M059J (cell line): ENCODE measurements at regions not wholly inside any gene's neighbourhood (a gene's known extent, or its start where the extent isn't known, plus 50 kb on each side); places are given as distances from the start of the nearest gene placed in this dataset.
A peak's percentile ranks its signal among the peaks of the same experiment; 100 is the strongest.

Source experiments
- DNase-seq: peaks from one replicate; pipeline ENCODE4 v3.0.0-alpha.2; 2012; ENCODE audit warnings: low read depth

GRCh38 chr1:39134768-39135333, 69.6 kb upstream of the MACF1 start:
- no peak for DNase-seq

- no peak for DNase-seq
Observed at GRCh38 chr1:39136638-39137037, 67.9 kb upstream of the MACF1 start.

GRCh38 chr1:39139723-39140360, 64.7 kb upstream of the MACF1 start:
- DNase-seq = no peak

GRCh38 chr1:39141925-39142324, 62.6 kb upstream of the MACF1 start:
- DNase-seq = no peak

- peak; percentile 65 for DNase-seq
Observed at GRCh38 chr1:39142401-39143060, 62.0 kb upstream of the MACF1 start.

GRCh38 chr1:39144924-39145323, 59.6 kb upstream of the MACF1 start:
- DNase-seq = no peak

- no peak for DNase-seq
Observed at GRCh38 chr1:39145331-39145965, 59.0 kb upstream of the MACF1 start.

- DNase-seq = no peak
Observed at GRCh38 chr1:39146681-39147080, 57.8 kb upstream of the MACF1 start.

- no peak for DNase-seq
Observed at GRCh38 chr1:39147099-39148025, 57.1 kb upstream of the MACF1 start.

- no peak for DNase-seq
Observed at GRCh38 chr1:39148942-39149341, 55.6 kb upstream of the MACF1 start.

- no peak for DNase-seq
Observed at GRCh38 chr1:39149509-39149908, 55.0 kb upstream of the MACF1 start.

- no peak for DNase-seq
Observed at GRCh38 chr1:39150779-39151178, 53.7 kb upstream of the MACF1 start.

GRCh38 chr1:39151267-39151666, 53.2 kb upstream of the MACF1 start:
- no peak for DNase-seq

GRCh38 chr1:39152923-39153322, 51.6 kb upstream of the MACF1 start:
- no peak for DNase-seq

GRCh38 chr1:39153684-39154083, 50.8 kb upstream of the MACF1 start:
- no peak for DNase-seq

GRCh38 chr1:39154553-39155421, 49.7 kb upstream of the MACF1 start:
- peak; percentile 82 for DNase-seq
